ENCODE measurements at regions not wholly inside any gene's neighbourhood (a gene's known extent, or its start where the extent isn't known, plus 50 kb on each side); places are given as distances from the start of the nearest gene placed in this dataset.

DNA sequence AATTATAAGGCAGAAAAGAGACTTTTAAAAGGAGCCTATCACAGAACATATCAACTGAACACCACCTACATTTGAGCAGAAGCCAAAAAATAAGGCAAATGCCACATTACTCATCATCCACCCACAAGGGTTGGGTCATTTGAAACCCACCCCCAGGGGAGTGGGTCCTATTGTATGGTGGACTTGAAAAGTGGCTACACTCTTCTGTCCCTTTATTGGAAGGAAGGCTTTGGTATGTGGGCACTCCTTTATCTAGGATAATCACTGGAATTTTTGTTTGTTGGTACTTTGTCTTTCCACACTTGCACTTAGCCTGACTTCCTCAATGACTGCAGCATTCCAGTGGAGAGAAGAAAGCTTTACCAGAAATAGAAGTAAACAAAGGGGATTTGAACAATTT, 157.2 kb upstream of the COL11A1 start:
- TF ChIP-seq POLR2A (IDR thresholded peaks at IDR 0.05; ENCODE audit: low read length), result no peak
- TF ChIP-seq GATA1 (IDR thresholded peaks at IDR 0.05; ENCODE audit: low read depth, low read length), result no peak
